GM21367 (cell line): ENCODE measurements at regions not wholly inside any gene's neighbourhood (a gene's known extent, or its start where the extent isn't known, plus 50 kb on each side); places are given as distances from the start of the nearest gene placed in this dataset.
A peak's percentile ranks its signal among the peaks of the same experiment; 100 is the strongest.
"Not testable (repeated sequence)": the region's sequence is repeated elsewhere in the genome, so short reads cannot be mapped to it uniquely, and the experiment has no call there.

Experiments used
- ATAC-seq: cut with Tn5 transposase; IDR thresholded peaks from one replicate; pipeline ENCODE4 v1.9.1; 2021; ENCODE audit not compliant: unreplicated experiment

DNA sequence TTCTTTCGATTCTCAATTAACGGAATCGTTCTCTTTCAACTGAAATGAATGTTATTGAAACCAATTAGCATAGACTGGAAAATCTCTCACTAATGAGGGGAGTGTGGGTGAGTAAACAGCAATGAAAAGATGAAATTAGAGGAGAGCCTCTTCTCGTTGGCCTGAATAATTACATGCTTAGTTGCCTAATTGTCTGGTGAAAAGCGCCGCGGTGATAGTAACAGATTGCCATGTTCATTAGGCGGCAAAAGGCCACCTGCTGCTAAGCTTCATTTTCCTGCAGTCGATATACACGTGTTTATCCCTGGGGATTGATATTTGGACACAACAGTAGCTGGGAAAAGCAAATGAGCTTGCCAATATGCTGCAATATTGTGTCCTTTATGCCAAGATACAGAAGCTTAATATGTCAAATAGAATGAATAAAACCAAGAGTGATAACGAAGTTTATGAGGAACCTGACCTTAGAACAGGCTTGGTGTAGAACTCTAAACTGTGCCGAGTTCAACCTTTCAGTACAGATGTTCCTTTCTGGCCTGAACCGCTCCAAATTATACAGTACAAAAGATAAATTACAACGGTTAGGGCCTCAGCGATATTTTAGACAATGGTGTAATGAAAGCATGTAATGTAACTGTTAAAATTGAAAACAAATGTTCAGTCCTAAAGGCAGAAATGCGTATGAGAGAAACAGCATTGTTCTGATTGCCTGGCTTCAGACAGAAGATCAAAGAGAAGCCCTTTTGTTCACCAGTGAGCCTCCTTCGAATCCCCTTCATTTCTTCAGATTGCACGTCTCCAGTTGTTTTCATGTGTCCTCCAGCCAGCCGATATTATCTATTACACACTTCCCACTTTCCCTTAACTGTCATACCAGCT is 185.2 kb downstream of the SHOX2 start:
- ATAC-seq, result no peak

GRCh38 chr3:157919319-157919887 is 186.8 kb downstream of the SHOX2 start:
- no peak for ATAC-seq

GRCh38 chr3:157918402-157918801 is 187.8 kb downstream of the SHOX2 start:
- ATAC-seq, result no peak

GRCh38 chr3:157916672-157917071 is 189.5 kb downstream of the SHOX2 start:
- no peak for ATAC-seq

DNA sequence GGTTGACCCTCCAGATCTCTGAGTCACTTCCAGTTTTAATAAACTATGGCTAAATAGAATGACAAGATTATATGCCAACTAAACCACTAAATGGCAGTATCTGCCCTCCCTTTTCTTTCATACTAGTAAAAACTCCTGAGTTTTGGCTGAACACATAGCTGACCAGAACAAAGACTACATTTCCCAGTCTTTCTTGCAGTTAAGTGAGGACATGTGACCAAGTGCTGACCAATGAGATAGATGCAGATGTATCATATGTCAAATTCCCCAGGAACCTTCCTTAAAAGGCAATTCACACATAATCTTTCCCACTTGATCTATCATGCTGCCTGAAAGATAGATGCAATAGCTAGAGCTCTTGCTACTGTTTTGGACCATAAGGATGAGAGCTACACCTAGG is 191.3 kb downstream of the SHOX2 start:
- ATAC-seq, result no peak

DNA sequence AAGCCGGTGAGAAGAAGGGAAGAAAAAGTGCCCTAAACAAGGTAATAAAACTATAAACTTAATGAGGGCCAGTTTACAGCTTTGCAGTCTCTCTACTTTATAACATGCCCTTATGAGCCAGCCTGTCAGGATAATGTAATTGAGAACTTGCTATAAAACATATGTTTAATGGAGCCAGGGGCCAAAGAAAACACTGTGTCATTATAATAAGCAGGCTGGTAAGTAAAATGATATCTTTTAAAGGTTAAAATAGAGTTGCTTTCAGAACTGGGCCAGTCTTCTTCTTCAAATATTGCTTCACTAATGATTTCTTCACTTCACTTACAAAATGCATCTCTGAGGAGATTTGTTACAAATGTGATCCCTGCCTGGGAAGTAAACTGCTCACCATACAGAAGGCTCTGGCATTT is 192.5 kb downstream of the SHOX2 start:
- ATAC-seq, result no peak

DNA sequence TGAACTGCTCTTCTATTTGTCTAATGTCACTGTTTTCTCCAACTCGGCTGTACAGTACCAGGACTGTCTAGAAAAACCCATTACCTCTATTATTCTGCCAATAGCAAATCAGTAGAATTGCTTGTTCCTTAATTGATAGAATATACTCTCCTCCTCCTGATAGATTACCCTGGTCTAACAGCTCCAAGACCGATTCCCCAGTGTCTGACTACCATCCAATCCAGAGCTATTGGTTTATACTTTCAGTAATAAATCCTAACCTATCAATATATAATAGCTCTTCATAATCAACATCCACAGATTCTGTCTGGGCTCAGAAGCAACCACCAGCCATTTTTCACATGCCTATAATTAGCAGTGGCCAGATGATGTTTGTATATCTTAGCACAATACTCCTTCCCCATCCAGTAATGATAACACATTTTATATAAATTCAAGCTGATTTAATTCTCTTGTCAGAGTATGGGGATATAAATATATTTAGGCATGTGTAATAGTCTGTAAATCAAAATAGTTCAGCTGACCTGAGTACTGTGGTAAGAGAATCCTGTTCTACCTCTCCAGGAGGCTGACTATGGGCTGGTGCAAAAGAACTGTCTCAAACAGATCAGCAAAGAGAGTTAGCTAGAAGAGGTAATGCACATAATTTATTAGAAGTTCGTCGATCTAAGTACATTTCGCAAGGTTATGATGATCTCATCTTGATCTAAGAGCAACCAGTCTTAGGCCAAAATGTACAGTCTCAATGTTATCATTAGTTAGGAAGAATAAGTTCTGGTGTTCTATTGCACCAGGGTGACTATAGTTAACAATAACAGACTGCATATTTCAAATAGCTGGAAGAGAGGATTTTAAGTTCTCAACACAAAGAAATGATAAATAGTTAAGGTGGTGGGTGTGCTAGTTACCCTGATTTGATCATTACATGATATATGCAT is 193.4 kb downstream of the SHOX2 start:
- ATAC-seq, result no peak

DNA sequence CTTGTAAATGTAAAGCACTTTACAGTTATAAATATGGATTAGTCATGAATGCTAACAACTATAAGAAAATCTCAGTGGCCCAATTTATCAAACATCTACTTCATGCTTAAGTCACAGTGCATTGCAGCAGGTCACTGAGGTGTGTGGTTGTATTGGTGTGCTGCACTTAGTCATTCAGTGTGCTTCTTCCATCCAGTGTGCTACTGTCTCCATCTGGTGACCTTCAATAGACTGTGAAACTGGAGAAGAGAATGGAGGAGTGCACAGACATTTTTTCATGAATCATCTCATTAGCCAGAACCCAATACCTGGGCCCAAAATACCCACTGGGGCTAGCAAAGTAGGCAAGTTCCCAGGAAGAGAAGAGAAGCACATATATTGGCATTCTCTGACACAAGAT is 199.6 kb downstream of the SHOX2 start:
- ATAC-seq, result no peak

GRCh38 chr3:157905885-157906284 is 200.3 kb downstream of the SHOX2 start:
- no peak for ATAC-seq

- ATAC-seq, result not testable (repeated sequence)
Measured at GRCh38 chr3:157902680-157903079, 203.5 kb downstream of the SHOX2 start.

GRCh38 chr3:157888040-157888439 is 218.2 kb downstream of the SHOX2 start:
- ATAC-seq, result no peak

DNA sequence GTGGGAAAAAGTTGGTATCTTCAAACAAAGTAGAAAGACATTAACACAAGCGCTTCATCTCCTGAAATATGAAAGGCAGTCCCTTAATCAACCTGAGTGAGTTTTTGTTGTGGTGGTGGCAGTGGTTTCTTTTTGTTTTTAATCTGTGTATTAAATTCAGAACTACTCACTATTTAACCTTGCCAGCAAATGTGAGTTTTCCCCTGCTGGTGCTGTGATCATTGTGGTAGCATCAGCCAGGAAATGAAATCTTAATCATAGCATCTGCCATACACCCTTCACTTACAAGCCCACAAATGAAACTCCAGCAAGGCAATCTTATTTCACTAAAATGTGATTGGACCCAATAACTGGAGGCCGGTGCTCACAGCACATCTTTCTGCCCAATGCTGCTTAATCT is 229.7 kb downstream of the SHOX2 start:
- ATAC-seq, result no peak

DNA sequence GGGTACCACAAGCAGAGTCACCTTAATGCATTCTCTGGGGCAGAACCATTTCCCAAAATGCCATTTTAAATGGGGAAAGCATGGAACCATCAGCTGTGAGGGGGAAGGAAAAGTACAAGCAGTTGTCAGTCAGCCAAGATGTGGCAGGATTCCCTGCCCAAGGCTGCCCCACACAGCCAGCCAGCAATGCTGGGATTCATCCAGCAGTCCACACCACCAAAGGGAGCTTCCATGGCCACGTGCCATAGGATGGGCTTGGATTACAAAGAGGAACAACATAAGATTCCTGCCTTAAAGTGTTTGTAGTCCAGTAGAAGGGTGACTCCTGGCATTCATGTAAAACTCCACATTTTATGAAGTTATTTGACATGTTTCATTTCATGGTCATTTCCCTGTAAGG is 233.3 kb downstream of the SHOX2 start:
- no peak for ATAC-seq

DNA sequence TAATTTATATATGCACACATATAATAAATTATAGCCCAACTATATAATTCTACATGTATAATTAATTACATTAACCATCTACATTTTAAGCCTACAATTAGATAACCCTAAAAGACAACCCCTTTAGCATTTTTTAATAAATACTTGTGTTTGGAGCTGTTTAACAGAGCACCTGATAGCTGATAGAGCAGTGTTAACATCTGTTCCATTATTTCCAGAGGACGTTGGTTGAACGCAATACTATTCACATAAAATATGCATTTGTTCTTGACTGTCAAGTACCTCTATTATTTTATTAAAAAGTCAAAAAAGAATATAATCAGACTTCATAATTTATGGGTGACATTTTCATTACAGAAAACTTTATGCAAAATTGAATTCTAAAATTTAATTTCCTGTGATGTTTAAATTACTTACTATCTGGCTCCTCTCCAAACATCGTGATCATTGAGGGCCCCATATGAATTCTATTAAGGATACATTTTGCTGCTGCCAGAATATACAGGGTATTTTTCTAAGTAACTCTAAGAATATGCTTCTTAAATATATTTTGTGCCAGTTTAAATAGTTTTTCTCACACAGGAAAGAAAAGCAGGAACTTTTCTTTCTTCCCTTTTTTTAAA is 234.3 kb downstream of the SHOX2 start:
- ATAC-seq, result no peak

DNA sequence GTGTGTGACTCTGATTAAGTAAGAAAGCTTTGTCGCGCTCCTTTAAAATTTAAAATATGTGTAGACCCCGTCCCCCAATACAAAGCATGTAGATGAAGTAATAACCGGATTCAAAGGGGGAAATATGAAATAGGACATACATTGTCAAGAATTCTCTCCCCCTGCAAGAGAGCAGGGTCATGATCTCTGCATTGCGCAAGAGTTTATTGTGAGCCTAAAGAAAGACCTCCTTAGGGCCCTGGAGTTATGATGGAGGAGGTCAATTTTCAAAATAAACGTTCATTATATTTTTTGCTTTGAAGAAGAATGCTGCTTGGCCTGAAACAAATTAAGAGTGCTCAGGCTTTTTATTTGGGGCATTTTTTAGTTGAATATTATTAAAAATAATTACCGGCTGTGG is 235.0 kb downstream of the SHOX2 start:
- no peak for ATAC-seq

GRCh38 chr3:157868946-157869345 is 237.3 kb downstream of the SHOX2 start:
- ATAC-seq, result no peak

DNA sequence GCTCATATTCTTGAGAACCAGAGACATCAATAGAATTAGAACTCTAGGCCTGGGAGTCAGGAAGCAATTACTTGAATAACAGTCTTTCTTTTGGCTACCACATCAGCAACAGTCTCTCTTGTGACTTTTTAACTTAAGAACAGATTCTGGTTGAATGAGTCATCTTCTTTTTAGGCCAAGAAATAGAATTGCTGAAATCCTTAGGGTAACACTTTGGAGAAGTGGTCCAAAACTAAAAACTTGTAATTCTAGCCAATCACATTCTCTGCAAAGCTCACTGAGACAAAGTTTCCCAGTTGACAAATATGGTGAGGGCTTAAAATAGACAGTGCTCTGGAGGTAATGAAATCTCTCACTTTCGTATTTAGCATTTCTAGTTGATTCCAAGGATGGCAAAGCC is 238.0 kb downstream of the SHOX2 start:
- no peak for ATAC-seq

GRCh38 chr3:157865352-157866000 is 240.7 kb downstream of the SHOX2 start:
- ATAC-seq, result peak; percentile 95

DNA sequence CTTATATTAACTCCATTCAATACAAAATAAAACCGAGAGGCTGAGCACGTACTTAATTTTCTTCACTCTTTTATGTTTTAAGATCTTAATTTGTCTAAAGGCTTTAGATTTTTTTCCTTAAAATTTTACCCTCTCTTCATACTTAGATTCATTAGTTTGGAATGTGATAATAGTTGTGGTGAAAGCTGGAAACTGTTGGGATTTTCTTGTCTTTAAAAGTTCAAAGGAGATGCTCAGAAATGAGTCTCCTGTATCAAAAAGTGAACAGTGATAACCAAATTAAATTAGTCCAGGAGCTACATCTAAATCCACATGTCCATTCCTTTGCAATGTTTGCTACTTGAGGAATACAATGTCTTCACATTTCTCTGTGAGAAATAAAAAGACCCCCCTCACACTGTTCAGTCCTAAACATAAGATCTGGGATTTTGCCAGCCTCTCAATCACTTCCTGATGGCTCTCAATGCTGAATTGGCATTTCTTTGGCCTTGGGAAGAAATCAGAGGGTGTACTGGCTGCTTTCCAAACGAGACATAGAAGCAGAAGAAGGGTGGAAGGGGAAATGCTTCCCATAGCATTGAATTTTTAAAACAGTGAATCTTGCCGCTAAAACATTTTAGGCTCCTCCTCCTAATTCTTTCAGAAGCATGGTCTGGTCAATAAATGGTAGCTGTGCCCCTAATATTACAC is 245.0 kb downstream of the SHOX2 start:
- no peak for ATAC-seq

DNA sequence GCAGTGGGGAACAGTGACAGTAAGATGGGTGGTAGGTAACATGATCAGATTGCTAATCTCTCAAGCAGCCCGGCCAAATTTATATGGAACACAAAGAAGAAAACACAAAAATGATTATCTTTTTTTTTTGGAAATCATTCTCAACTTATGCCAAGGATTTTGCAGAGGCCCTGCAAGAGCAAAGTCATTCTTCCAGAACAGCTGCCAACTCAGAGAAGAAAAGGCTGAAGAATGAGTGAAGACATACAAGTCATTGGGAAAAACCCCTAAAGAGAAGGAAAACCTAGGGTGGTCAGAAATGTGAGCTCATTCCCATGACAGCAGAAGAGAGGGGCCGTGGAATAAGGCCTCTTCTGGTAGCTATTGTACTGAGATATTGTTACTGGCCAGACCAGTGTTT is 246.7 kb downstream of the SHOX2 start:
- ATAC-seq, result no peak
